WTC11 (cell line): ENCODE measurements at regions not wholly inside any gene's neighbourhood (a gene's known extent, or its start where the extent isn't known, plus 50 kb on each side); places are given as distances from the start of the nearest gene placed in this dataset.

Experiments
- CREB1 ChIP-seq: sonication (generic); formaldehyde crosslinking; IDR thresholded peaks from 2 replicates; pipeline ENCODE4 v1.8.0; 2023; ENCODE audit warnings: mild to moderate bottlenecking, missing genetic modification reagents
- JUN ChIP-seq: sonication (generic); formaldehyde crosslinking; IDR thresholded peaks from 2 replicates; pipeline ENCODE4 v1.8.0; 2023; ENCODE audit warnings: mild to moderate bottlenecking, missing genetic modification reagents
- NR2C2 ChIP-seq: sonication (generic); formaldehyde crosslinking; IDR thresholded peaks from 2 replicates; pipeline ENCODE4 v1.8.0; 2022; ENCODE audit warnings: mild to moderate bottlenecking, missing genetic modification reagents
- NR3C1 ChIP-seq: sonication (generic); formaldehyde crosslinking; conservative IDR thresholded peaks from 2 replicates; pipeline ENCODE4 v1.8.1; 2023; ENCODE audit warnings: low read depth, mild to moderate bottlenecking, missing genetic modification reagents
- SOX15 ChIP-seq: fragments of 250-450 bp; sonication (Bioruptor Pico); IDR thresholded peaks from 2 replicates; pipeline ENCODE4 v1.9.0; 2021; ENCODE audit warnings: mild to moderate bottlenecking
- TF ChIP-seq, protein P1 (sequence below): fragments of 200-600 bp; IDR thresholded peaks from 2 replicates; pipeline ENCODE4 v1.8.0; 2022; ENCODE audit warnings: antibody characterized with exemption

DNA sequence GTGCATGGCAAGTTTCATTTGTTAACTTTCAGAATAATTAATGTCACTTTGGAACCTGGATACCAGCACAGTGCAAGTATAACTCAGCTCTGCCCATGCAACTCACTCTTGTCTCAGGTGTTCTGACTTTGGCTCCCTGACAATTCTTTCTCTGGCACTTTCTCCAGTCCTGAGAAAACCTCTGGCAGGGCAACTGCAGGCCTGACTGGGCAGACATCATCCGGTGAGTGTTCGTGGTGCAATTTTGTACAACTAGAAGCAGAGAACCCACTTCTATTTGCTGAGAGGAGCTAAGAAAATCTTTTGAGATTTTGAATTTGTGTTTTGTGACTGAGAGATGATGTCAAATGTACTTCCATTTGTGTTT lies 143.0 kb downstream of the AQP4 start:
- TF ChIP-seq CREB1 (no peak), JUN (no peak), NR2C2 (CRISPR knock-in tag) (no peak), NR3C1 (no peak), SOX15 (CRISPR knock-in tag) (no peak)
- TF ChIP-seq, protein P1, sequence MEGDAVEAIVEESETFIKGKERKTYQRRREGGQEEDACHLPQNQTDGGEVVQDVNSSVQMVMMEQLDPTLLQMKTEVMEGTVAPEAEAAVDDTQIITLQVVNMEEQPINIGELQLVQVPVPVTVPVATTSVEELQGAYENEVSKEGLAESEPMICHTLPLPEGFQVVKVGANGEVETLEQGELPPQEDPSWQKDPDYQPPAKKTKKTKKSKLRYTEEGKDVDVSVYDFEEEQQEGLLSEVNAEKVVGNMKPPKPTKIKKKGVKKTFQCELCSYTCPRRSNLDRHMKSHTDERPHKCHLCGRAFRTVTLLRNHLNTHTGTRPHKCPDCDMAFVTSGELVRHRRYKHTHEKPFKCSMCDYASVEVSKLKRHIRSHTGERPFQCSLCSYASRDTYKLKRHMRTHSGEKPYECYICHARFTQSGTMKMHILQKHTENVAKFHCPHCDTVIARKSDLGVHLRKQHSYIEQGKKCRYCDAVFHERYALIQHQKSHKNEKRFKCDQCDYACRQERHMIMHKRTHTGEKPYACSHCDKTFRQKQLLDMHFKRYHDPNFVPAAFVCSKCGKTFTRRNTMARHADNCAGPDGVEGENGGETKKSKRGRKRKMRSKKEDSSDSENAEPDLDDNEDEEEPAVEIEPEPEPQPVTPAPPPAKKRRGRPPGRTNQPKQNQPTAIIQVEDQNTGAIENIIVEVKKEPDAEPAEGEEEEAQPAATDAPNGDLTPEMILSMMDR, result no peak
